ENCODE measurements at regions not wholly inside any gene's neighbourhood (a gene's known extent, or its start where the extent isn't known, plus 50 kb on each side); places are given as distances from the start of the nearest gene placed in this dataset.

GRCh38 chr14:71534506-71534905, 397.7 kb upstream of the RGS6 start:
- no peak for DNase-seq (ENCODE audit: low spot score)
- no peak for TF ChIP-seq CTCF (IDR thresholded peaks at IDR 0.05; ENCODE audit: extremely low read depth, insufficient read depth, missing control alignments)
- in situ Hi-C loops (cut with MboI; ENCODE audit: low pct_unique_long_range_greater_than_20kb, low sequenced_read_pairs, unreplicated experiment): no loop called here

GRCh38 chr14:71536015-71536740, 396.1 kb upstream of the RGS6 start:
- TF ChIP-seq CTCF (IDR thresholded peaks at IDR 0.05; ENCODE audit: extremely low read depth, insufficient read depth, missing control alignments): no peak
- in situ Hi-C loops (cut with MboI; ENCODE audit: low pct_unique_long_range_greater_than_20kb, low sequenced_read_pairs, unreplicated experiment): no loop called here
- DNase-seq (ENCODE audit: low spot score): no peak

DNA sequence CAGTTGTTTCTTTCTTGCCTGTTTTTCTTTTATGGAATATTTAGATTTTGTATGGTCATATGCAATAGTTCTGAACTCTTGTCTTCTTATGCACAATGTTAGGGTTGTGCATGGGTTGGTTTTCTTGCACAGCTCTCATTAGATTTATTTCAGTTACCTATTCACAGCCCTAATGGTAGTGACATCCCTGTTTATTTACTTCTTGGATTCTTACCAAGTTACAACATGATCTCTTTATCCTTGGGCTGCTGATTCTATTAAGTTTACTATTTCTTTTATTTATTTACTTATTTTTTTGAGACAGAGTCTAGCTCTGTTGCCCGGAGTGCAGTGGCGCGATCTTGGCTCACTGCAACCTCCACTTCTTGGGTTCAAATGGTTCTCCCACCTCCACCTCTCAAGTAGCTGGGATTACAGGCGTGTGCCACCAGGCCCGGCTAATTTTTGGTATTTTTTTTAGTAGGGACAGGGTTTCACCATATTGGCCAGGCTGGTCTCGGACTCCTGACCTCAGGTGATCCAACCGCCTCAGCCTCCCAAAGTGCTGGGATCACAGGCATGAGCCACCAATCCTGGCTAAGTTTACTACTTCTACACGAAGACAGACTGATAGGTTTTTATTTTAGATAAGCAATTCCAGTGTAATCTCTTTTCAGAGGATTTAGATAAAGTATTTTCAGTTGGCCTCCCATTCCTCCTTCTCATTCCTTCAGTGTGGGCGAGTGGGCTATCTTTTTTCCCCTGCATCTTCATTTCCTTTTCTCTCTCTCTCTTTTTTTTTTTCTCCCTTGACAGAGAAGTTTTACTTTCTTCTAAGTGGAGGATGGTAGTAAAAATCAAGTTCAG, 395.1 kb upstream of the RGS6 start:
- in situ Hi-C loops (cut with MboI; ENCODE audit: low pct_unique_long_range_greater_than_20kb, low sequenced_read_pairs, unreplicated experiment): no loop called here
- TF ChIP-seq CTCF (IDR thresholded peaks at IDR 0.05; ENCODE audit: extremely low read depth, insufficient read depth, missing control alignments): no peak
- DNase-seq (ENCODE audit: low spot score): no peak

- TF ChIP-seq CTCF (IDR thresholded peaks at IDR 0.05; ENCODE audit: extremely low read depth, insufficient read depth, missing control alignments): no peak
- DNase-seq (ENCODE audit: low spot score): no peak
- in situ Hi-C loops (cut with MboI; ENCODE audit: low pct_unique_long_range_greater_than_20kb, low sequenced_read_pairs, unreplicated experiment): no loop called here
Observed at GRCh38 chr14:71538288-71538687, 393.9 kb upstream of the RGS6 start.

DNA sequence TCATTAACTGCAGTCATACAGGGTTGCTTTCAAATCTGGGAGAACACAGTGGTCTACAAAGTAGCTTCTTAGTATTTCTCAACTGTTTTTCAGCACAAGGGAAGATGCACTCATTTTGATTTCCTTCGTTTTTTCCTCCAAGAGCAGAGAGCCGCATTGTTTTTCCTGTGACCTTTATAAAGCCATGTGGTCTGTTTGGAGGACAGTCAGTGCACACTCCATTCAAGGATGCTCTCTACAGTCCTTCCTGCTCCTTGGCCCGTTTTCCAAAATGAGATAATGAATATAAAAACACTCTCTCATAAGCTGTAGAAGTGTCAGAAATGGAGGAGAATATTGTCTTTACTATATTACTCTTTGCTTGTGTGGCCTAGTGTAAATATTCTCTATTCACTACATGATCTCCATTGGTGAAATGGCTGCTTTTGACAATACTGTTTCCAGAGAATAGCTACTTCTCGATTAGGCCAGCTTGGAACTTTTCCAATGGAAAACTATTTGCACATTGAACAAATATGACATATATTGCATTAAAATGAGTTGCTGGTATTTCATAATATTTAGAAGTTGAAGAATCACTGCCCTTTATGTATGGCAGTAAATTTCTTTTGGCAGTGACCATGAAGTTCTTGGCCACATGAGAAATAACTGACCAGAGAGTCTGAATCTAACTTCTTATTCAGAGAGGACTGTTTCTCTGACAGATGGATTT, 393.1 kb upstream of the RGS6 start:
- no peak for TF ChIP-seq CTCF (IDR thresholded peaks at IDR 0.05; ENCODE audit: extremely low read depth, insufficient read depth, missing control alignments)
- in situ Hi-C loops (cut with MboI; ENCODE audit: low pct_unique_long_range_greater_than_20kb, low sequenced_read_pairs, unreplicated experiment): no loop called here
- DNase-seq (ENCODE audit: low spot score): no peak

- no peak for DNase-seq (ENCODE audit: low spot score)
- TF ChIP-seq CTCF (IDR thresholded peaks at IDR 0.05; ENCODE audit: extremely low read depth, insufficient read depth, missing control alignments): no peak
- in situ Hi-C loops (cut with MboI; ENCODE audit: low pct_unique_long_range_greater_than_20kb, low sequenced_read_pairs, unreplicated experiment): no loop called here
Observed at GRCh38 chr14:71539650-71540285, 392.5 kb upstream of the RGS6 start.
